Fibroblast of lung (primary cell): ENCODE measurements at regions not wholly inside any gene's neighbourhood (a gene's known extent, or its start where the extent isn't known, plus 50 kb on each side); places are given as distances from the start of the nearest gene placed in this dataset.

Source experiments
- DNase-seq, 2 donors: peaks; one replicate each; pipeline versions ENCODE4 v3.0.0 to v3.0.0-alpha.2; 2010; ENCODE audit warnings: low read depth in 2 of 2
- H2AFZ ChIP-seq: 2 replicates; pipeline ENCODE4 v1.5.1; 2012; ENCODE audit warnings: low read length, control low read depth, inconsistent platforms
- H3K27ac ChIP-seq: 2 replicates; pipeline ENCODE4 v1.5.1; 2011; ENCODE audit warnings: low read length, control low read depth; ENCODE audit not compliant: insufficient read depth
- H3K27me3 ChIP-seq: 2 replicates; pipeline ENCODE4 v1.5.1; 2011; ENCODE audit warnings: mild to moderate bottlenecking, low read length; ENCODE audit not compliant: control insufficient read depth, insufficient read depth
- H3K36me3 ChIP-seq: 2 replicates; pipeline ENCODE4 v1.5.1; 2011; ENCODE audit warnings: low read length; ENCODE audit not compliant: control insufficient read depth, insufficient read depth
- H3K4me1 ChIP-seq: 2 replicates; pipeline ENCODE4 v1.5.1; 2011; ENCODE audit warnings: low read length; ENCODE audit not compliant: control insufficient read depth, insufficient read depth; ENCODE audit errors: extremely low read depth
- H3K4me2 ChIP-seq: 2 replicates; pipeline ENCODE4 v1.5.1; 2011; ENCODE audit warnings: low read length, control low read depth; ENCODE audit not compliant: insufficient read depth; ENCODE audit errors: extremely low read depth
- H3K4me3 ChIP-seq, 4 experiments: fragments of 200-600 bp in 1 of 4; sonication (generic) in 1 of 4; replicated peaks in 1 of 4; 2 replicates each; pipeline ENCODE4 v1.5.1; 2011 to 2016; ENCODE audit warnings: low read length in 4 of 4, low read depth in 3 of 4, mild to moderate bottlenecking in 3 of 4, control low read depth in 2 of 4, inconsistent platforms in 1 of 4, mixed read lengths in 1 of 4; ENCODE audit not compliant: insufficient read depth in 1 of 4; ENCODE audit errors: control extremely low read depth in 1 of 4
- H3K79me2 ChIP-seq: 2 replicates; pipeline ENCODE4 v1.5.1; 2012; ENCODE audit warnings: mild to moderate bottlenecking, low read length, inconsistent platforms; ENCODE audit not compliant: control insufficient read depth, insufficient read depth
- H3K9ac ChIP-seq: 2 replicates; pipeline ENCODE4 v1.5.1; 2011; ENCODE audit warnings: mild to moderate bottlenecking, low read length, control low read depth; ENCODE audit not compliant: insufficient read depth
- H3K9me3 ChIP-seq: 2 replicates; pipeline ENCODE4 v1.5.1; 2012; ENCODE audit warnings: low read depth, low read length; ENCODE audit not compliant: control insufficient read depth, insufficient read depth
- H4K20me1 ChIP-seq: 2 replicates; pipeline ENCODE4 v1.5.1; 2011; ENCODE audit warnings: low read length; ENCODE audit not compliant: control insufficient read depth, insufficient read depth; ENCODE audit errors: extremely low read depth
- CTCF ChIP-seq, 2 donors: IDR thresholded peaks in 1 of 2; conservative IDR thresholded peaks in 1 of 2; 1 replicate in 1 of 2; 2 replicates in 1 of 2; pipeline ENCODE4 v1.5.1; 2011 to 2012; ENCODE audit warnings: low read length in 2 of 2, control low read depth in 1 of 2, inconsistent platforms in 1 of 2, low read depth in 1 of 2, mild to moderate bottlenecking in 1 of 2
- EZH2 ChIP-seq: IDR thresholded peaks from 2 replicates; pipeline ENCODE4 v1.5.1; 2012; ENCODE audit warnings: low read length, control low read depth, mild to moderate bottlenecking; ENCODE audit errors: missing control alignments

- no peaks in the 10 kb centered on the region for H3K4me1 ChIP-seq
- H3K9ac ChIP-seq: no peak overlapping the region
- no peak overlapping the region for H3K27ac ChIP-seq
- H3K4me2 ChIP-seq: no peak overlapping the region
- H3K27me3 ChIP-seq: no peaks in the 10 kb centered on the region
- no peak overlapping the region for H2AFZ ChIP-seq
- H3K36me3 ChIP-seq: no peaks in the 10 kb centered on the region
- H4K20me1 ChIP-seq: no peaks in the 10 kb centered on the region
- H3K9me3 ChIP-seq: no peaks in the 10 kb centered on the region
- H3K4me3 ChIP-seq: no peak overlapping the region
- no peaks in the 10 kb centered on the region for H3K79me2 ChIP-seq
- DNase-seq: no peak
- TF ChIP-seq EZH2 (no peak), CTCF (conservative IDR thresholded peaks at IDR 0.05 in 1 of 2, IDR thresholded peaks at IDR 0.05 in 1 of 2; ENCODE audit: low read depth in 1 of 2, low read length in 2 of 2) (no peak)
These were observed 836.1 kb upstream of the TMPRSS15 start for GRCh38 chr21:19239696-19240095.

GRCh38 chr21:19244502-19245187 lies 841.1 kb upstream of the TMPRSS15 start:
- no peak overlapping the region for H3K9ac ChIP-seq
- no peaks in the 10 kb centered on the region for H3K4me1 ChIP-seq
- H2AFZ ChIP-seq: no peak overlapping the region
- no peaks in the 10 kb centered on the region for H3K36me3 ChIP-seq
- no peaks in the 10 kb centered on the region for H3K9me3 ChIP-seq
- H3K4me2 ChIP-seq: no peak overlapping the region
- H3K27ac ChIP-seq: no peak overlapping the region
- TF ChIP-seq EZH2: no peak
- H3K79me2 ChIP-seq: no peaks in the 10 kb centered on the region
- H3K4me3 ChIP-seq: no peak overlapping the region
- no peaks in the 10 kb centered on the region for H4K20me1 ChIP-seq
- H3K27me3 ChIP-seq: no peaks in the 10 kb centered on the region
- no peak for DNase-seq

GRCh38 chr21:19245188-19245580 lies 841.6 kb upstream of the TMPRSS15 start:
- H3K27me3 ChIP-seq: no peaks in the 10 kb centered on the region
- no peak for TF ChIP-seq EZH2
- no peak for TF ChIP-seq CTCF (conservative IDR thresholded peaks at IDR 0.05 in 1 of 2, IDR thresholded peaks at IDR 0.05 in 1 of 2; ENCODE audit: low read depth in 1 of 2, low read length in 2 of 2)
- no peak overlapping the region for H3K4me3 ChIP-seq

More at GRCh38 chr21:19245188-19245580, 841.6 kb upstream of the TMPRSS15 start:
- Histone ChIP-seq H2AFZ (no peak overlapping the region), H3K4me2 (no peak overlapping the region), H3K9me3 (no peaks in the 10 kb centered on the region), H3K36me3 (no peaks in the 10 kb centered on the region), H3K4me1 (no peaks in the 10 kb centered on the region), H3K9ac (no peak overlapping the region), H3K27ac (no peak overlapping the region), H3K79me2 (no peaks in the 10 kb centered on the region), H4K20me1 (no peaks in the 10 kb centered on the region)
- DNase-seq: no peak
